Colonic mucosa (tissue), 4 donors: ENCODE measurements at regions not wholly inside any gene's neighbourhood (a gene's known extent, or its start where the extent isn't known, plus 50 kb on each side); places are given as distances from the start of the nearest gene placed in this dataset.

ENCODE experiments used
- DNase-seq: peaks from one replicate; pipeline ENCODE4 v3.0.0-alpha.2; 2020
- H3K27ac ChIP-seq: fragments of 200-600 bp; one replicate; pipeline ENCODE4 v1.8.0; 2021
- H3K27me3 ChIP-seq: fragments of 200-600 bp; one replicate; pipeline ENCODE4 v1.8.0; 2021
- H3K36me3 ChIP-seq: fragments of 200-600 bp; one replicate; pipeline ENCODE4 v1.8.0; 2021
- H3K4me1 ChIP-seq: fragments of 200-600 bp; one replicate; pipeline ENCODE4 v1.8.0; 2021; ENCODE audit warnings: mild to moderate bottlenecking
- H3K4me3 ChIP-seq: fragments of 200-600 bp; one replicate; pipeline ENCODE4 v1.8.0; 2021
- H3K9ac ChIP-seq, 2 donors: one replicate each; pipeline ENCODE4 v1.7.0; 2013; ENCODE audit warnings: control low read depth in 2 of 2, low read depth in 2 of 2, low read length in 2 of 2
- H3K9me3 ChIP-seq: fragments of 200-600 bp; one replicate; pipeline ENCODE4 v1.8.0; 2021
- CTCF ChIP-seq: fragments of 200-600 bp; IDR thresholded peaks from one replicate; pipeline ENCODE4 v1.8.0; 2022; ENCODE audit warnings: antibody characterized with exemption, mild to moderate bottlenecking
- intact Hi-C: fragments of 100-400 bp; cut with DNase I; formaldehyde crosslinking; loops from one replicate; pipeline ENCODE4 v1.14.1; 2022
- donor health status: healthy.
- donor health status: DM: no; HTN: no; CAD: no.
- donor health status: DM: no; HTN: no; CAD: no.

DNA sequence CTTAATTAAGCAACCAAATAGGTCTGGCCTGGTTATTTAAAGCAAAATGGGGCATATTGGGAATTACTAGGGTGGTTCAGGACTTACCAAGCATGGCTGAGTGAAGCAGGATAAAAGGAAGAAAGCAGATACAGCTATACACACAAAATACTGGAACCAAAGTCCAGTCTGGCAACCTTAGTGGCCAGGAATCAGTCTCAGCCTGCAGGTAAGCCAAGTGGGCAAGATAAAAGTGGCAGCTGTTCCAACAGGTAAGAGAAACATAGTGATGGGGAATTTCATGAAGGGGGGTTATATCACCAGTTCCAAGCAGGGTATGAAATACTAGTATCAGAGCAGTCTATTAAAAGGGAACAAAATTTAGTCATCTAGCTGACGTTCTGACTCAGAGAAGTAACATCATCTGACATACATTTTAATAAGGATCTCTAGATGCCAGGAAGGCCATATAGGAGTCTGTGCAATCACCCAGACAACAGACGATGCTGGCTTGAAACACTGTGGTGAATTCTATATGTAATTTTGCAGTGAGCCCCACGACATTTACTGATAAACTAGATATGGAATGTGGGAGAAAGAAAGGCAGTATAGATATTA lies 292.1 kb upstream of the HSF2 start:
- no peak for TF ChIP-seq CTCF
- no peak for DNase-seq
- Histone ChIP-seq H3K4me1 (no peaks in the 10 kb centered on the region), H3K9me3 (no peaks in the 10 kb centered on the region), H3K9ac (no peak overlapping the region), H3K36me3 (no peaks in the 10 kb centered on the region), H3K27ac (no peak overlapping the region), H3K27me3 (no peaks in the 10 kb centered on the region), H3K4me3 (no peak overlapping the region)
- intact Hi-C loops = no loop called here

DNA sequence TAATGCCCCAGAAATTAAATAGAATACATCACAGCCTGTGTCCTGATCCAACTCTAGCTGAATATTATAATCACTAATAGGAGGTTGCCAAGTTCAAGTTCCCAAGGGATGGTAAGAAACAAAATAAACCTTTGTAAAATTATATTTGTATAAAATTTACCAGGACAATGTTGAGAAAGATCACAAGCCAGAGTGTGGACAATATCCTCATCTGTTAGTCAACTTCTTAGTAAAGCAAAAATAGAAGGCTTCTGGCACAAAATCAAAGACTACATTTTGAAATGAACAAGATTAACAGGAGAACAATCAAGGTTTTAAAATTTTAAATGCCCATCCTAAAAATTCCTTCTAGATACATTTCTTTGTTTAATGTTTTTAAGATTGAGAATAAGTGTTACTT lies 290.4 kb upstream of the HSF2 start:
- intact Hi-C loops = no loop called here
- H3K9me3 ChIP-seq = no peaks in the 10 kb centered on the region
- no peak overlapping the region for H3K27ac ChIP-seq

GRCh38 chr6:122114717-122115116 lies 284.7 kb upstream of the HSF2 start:
- no peaks in the 10 kb centered on the region for H3K36me3 ChIP-seq
- H3K4me3 ChIP-seq = no peak overlapping the region
- H3K4me1 ChIP-seq = no peaks in the 10 kb centered on the region
- no peaks in the 10 kb centered on the region for H3K9me3 ChIP-seq
- no peak for DNase-seq
- no peak overlapping the region for H3K9ac ChIP-seq
- no peaks in the 10 kb centered on the region for H3K27me3 ChIP-seq
- H3K27ac ChIP-seq = no peak overlapping the region
- intact Hi-C loops = no loop called here
- TF ChIP-seq CTCF = no peak

More for the DNA sequence above, 290.4 kb upstream of the HSF2 start:
- no peak for TF ChIP-seq CTCF
- Histone ChIP-seq H3K4me3 (no peak overlapping the region), H3K27me3 (no peaks in the 10 kb centered on the region), H3K36me3 (no peaks in the 10 kb centered on the region), H3K9ac (no peak overlapping the region), H3K4me1 (no peaks in the 10 kb centered on the region)
- no peak for DNase-seq

- no peaks in the 10 kb centered on the region for H3K36me3 ChIP-seq
- H3K27ac ChIP-seq = no peak overlapping the region
- H3K27me3 ChIP-seq = no peaks in the 10 kb centered on the region
- no peaks in the 10 kb centered on the region for H3K4me1 ChIP-seq
- H3K9me3 ChIP-seq = no peaks in the 10 kb centered on the region
- intact Hi-C loops = no loop called here
- H3K9ac ChIP-seq = no peak overlapping the region
- H3K4me3 ChIP-seq = no peak overlapping the region
- no peak for DNase-seq
- no peak for TF ChIP-seq CTCF
Observed at GRCh38 chr6:122116119-122116834, 283.2 kb upstream of the HSF2 start.

GRCh38 chr6:122116835-122117627 lies 282.4 kb upstream of the HSF2 start:
- no peak for TF ChIP-seq CTCF
- Histone ChIP-seq H3K27ac (no peak overlapping the region), H3K4me3 (no peak overlapping the region), H3K9me3 (no peaks in the 10 kb centered on the region), H3K36me3 (no peaks in the 10 kb centered on the region), H3K4me1 (no peaks in the 10 kb centered on the region), H3K9ac (no peak overlapping the region), H3K27me3 (no peaks in the 10 kb centered on the region)
- intact Hi-C loops = no loop called here
- DNase-seq = no peak
